ENCODE measurements at regions not wholly inside any gene's neighbourhood (a gene's known extent, or its start where the extent isn't known, plus 50 kb on each side); places are given as distances from the start of the nearest gene placed in this dataset.
A peak's percentile ranks its signal among the peaks of the same experiment; 100 is the strongest.

- no peak for FAIRE-seq
Measured at GRCh38 chr11:27187848-27188621, 147.4 kb downstream of the BBOX1 start.

- FAIRE-seq: no peak
Measured at GRCh38 chr11:27187075-27187847, 146.6 kb downstream of the BBOX1 start.

DNA sequence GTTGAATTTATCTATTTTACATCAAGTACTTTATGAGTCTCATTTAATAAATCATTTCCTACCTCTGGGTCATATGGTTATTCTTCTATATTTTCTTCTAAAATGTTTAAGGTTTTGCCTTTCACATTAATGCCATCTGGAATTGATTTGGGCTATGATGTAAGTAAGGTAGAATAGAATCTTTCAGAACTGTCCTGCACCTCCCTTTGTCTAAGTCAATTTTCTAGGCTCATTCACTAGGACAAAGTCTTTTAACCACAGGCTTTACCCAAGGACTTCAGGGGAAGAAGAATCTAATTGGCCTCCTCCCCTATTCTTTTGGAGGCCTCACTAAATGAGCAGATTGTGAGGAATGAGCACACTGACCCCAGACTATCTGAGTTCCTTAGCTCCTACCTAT, 146.0 kb downstream of the BBOX1 start:
- no peak for FAIRE-seq

- no peak for FAIRE-seq
Measured at GRCh38 chr11:27184458-27185312, 144.1 kb downstream of the BBOX1 start.

GRCh38 chr11:27183672-27184457, 143.2 kb downstream of the BBOX1 start:
- FAIRE-seq: peak; percentile 67

GRCh38 chr11:27179334-27179733, 138.7 kb downstream of the BBOX1 start:
- FAIRE-seq: no peak

DNA sequence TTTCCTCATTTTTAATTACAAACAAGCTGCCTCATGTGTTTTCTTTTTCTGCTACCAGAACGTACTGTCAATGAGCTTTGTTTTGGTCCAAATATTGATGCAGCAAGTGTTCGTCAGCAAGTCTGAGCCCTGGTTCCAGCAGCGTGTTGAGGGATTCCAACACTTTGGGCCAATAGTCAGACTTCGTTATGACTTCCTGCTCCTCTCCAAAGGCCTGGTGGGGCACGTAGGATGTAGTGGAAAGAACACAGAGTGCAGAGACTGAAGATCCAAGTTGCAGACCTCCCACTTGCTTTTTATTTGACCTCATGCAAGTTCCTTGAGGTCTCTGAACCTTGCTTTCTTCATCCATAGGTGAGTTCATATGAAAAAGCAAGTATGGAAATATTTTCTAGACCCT, 138.2 kb downstream of the BBOX1 start:
- no peak for FAIRE-seq
